ENCODE measurements at regions not wholly inside any gene's neighbourhood (a gene's known extent, or its start where the extent isn't known, plus 50 kb on each side); places are given as distances from the start of the nearest gene placed in this dataset.

DNA sequence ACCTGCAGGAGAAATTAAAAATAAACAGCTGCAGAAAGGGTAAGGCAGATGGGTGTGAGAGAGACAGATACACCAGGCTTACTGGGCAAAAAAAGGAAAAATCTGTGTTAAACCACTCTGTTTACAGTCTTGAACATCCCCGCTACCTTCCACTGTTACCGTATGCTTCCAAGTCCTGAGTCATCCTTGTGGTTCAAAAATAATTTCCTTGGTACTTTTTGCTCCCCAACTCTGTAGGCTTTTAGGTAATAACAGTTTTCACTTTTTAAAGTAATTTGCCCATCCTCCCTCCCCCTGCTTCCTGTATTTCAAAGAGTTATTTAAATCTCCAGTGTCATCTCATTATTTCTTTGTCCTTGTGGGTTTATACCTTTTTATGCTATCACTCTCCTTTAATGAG, 210.1 kb upstream of the FAT4 start:
- intact Hi-C loops (cut with micrococcal nuclease; ENCODE audit: unreplicated experiment) = no loop called here
- Histone ChIP-seq H3K79me2 (ENCODE audit: control insufficient read depth, insufficient read depth, low read length) (no peaks in the 10 kb centered on the region), H3K4me3 (no peak overlapping the region), H3K4me2 (ENCODE audit: control insufficient read depth, insufficient read depth) (no peak overlapping the region), H3K27me3 (replicated peaks in 1 of 2; ENCODE audit: control insufficient read depth in 2 of 2, insufficient read depth in 2 of 2, low read length in 1 of 2) (no peaks in the 10 kb centered on the region), H3K9ac (ENCODE audit: control insufficient read depth, insufficient read depth, low read length) (no peak overlapping the region), H3K4me1 (ENCODE audit: control insufficient read depth, insufficient read depth, low read length) (no peaks in the 10 kb centered on the region), H3K9me3 (replicated peaks; ENCODE audit: control insufficient read depth, insufficient read depth, low read length) (no peaks in the 10 kb centered on the region), H4K20me1 (ENCODE audit: control insufficient read depth, insufficient read depth) (no peaks in the 10 kb centered on the region), H2AFZ (ENCODE audit: control insufficient read depth, low read depth, low read length) (no peak overlapping the region), H3K36me3 (ENCODE audit: control insufficient read depth in 2 of 2, insufficient read depth in 2 of 2, low read length in 1 of 2) (no peaks in the 10 kb centered on the region), H3K27ac (ENCODE audit: control insufficient read depth, insufficient read depth) (no peak overlapping the region)
- ATAC-seq (no peak), DNase-seq (ENCODE audit: low read depth, low spot score) (no peak), FAIRE-seq (no peak)
- RAD21 ChIA-PET (ENCODE audit: unreplicated experiment) = no interaction called here
- SMC1A ChIA-PET (ENCODE audit: uncharacterized antibody, unreplicated experiment) = interaction anchor here (0.7 kb wide), 1 partner anchor 23 kb away, joined by 3 read pairs; no protein-coding TSS in a partner anchor
- TF ChIP-seq IKZF1 (conservative IDR thresholded peaks at IDR 0.05) = no peak
- no peak for TF ChIP-seq HCFC1 (IDR thresholded peaks at IDR 0.05; ENCODE audit: low read length)
- TF ChIP-seq NFXL1 (IDR thresholded peaks at IDR 0.05; ENCODE audit: borderline replicate concordance) = no peak
- TF ChIP-seq NR2C2 (IDR thresholded peaks at IDR 0.05; ENCODE audit: borderline replicate concordance, control insufficient read depth, insufficient read length, low read depth) = no peak
- no peak for TF ChIP-seq NFYA (IDR thresholded peaks at IDR 0.05; ENCODE audit: borderline replicate concordance, low read depth, low read length)
- TF ChIP-seq RFX5 (IDR thresholded peaks at IDR 0.05; ENCODE audit: low read depth, low read length) = no peak
- no peak for TF ChIP-seq SP1 (IDR thresholded peaks at IDR 0.05; ENCODE audit: low read depth, low read length)
- no peak for TF ChIP-seq POU2F2 (IDR thresholded peaks at IDR 0.05; ENCODE audit: borderline replicate concordance, low read depth, low read length)
- TF ChIP-seq, protein P1, sequence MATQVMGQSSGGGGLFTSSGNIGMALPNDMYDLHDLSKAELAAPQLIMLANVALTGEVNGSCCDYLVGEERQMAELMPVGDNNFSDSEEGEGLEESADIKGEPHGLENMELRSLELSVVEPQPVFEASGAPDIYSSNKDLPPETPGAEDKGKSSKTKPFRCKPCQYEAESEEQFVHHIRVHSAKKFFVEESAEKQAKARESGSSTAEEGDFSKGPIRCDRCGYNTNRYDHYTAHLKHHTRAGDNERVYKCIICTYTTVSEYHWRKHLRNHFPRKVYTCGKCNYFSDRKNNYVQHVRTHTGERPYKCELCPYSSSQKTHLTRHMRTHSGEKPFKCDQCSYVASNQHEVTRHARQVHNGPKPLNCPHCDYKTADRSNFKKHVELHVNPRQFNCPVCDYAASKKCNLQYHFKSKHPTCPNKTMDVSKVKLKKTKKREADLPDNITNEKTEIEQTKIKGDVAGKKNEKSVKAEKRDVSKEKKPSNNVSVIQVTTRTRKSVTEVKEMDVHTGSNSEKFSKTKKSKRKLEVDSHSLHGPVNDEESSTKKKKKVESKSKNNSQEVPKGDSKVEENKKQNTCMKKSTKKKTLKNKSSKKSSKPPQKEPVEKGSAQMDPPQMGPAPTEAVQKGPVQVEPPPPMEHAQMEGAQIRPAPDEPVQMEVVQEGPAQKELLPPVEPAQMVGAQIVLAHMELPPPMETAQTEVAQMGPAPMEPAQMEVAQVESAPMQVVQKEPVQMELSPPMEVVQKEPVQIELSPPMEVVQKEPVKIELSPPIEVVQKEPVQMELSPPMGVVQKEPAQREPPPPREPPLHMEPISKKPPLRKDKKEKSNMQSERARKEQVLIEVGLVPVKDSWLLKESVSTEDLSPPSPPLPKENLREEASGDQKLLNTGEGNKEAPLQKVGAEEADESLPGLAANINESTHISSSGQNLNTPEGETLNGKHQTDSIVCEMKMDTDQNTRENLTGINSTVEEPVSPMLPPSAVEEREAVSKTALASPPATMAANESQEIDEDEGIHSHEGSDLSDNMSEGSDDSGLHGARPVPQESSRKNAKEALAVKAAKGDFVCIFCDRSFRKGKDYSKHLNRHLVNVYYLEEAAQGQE (IDR thresholded peaks at IDR 0.05; ENCODE audit: low read depth, low read length) = no peak
- no peak for TF ChIP-seq MYC (IDR thresholded peaks at IDR 0.05; ENCODE audit: insufficient read depth, insufficient read length, insufficient replicate concordance, low read length, severe bottlenecking)
- TF ChIP-seq KAT2A (conservative IDR thresholded peaks at IDR 0.05; ENCODE audit: control insufficient read depth, low read depth, low read length) = no peak
- no peak for TF ChIP-seq FOS (IDR thresholded peaks at IDR 0.05; ENCODE audit: borderline replicate concordance, extremely low read depth, insufficient read length)
- TF ChIP-seq, protein P2, sequence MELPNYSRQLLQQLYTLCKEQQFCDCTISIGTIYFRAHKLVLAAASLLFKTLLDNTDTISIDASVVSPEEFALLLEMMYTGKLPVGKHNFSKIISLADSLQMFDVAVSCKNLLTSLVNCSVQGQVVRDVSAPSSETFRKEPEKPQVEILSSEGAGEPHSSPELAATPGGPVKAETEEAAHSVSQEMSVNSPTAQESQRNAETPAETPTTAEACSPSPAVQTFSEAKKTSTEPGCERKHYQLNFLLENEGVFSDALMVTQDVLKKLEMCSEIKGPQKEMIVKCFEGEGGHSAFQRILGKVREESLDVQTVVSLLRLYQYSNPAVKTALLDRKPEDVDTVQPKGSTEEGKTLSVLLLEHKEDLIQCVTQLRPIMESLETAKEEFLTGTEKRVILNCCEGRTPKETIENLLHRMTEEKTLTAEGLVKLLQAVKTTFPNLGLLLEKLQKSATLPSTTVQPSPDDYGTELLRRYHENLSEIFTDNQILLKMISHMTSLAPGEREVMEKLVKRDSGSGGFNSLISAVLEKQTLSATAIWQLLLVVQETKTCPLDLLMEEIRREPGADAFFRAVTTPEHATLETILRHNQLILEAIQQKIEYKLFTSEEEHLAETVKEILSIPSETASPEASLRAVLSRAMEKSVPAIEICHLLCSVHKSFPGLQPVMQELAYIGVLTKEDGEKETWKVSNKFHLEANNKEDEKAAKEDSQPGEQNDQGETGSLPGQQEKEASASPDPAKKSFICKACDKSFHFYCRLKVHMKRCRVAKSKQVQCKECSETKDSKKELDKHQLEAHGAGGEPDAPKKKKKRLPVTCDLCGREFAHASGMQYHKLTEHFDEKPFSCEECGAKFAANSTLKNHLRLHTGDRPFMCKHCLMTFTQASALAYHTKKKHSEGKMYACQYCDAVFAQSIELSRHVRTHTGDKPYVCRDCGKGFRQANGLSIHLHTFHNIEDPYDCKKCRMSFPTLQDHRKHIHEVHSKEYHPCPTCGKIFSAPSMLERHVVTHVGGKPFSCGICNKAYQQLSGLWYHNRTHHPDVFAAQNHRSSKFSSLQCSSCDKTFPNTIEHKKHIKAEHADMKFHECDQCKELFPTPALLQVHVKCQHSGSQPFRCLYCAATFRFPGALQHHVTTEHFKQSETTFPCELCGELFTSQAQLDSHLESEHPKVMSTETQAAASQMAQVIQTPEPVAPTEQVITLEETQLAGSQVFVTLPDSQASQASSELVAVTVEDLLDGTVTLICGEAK (IDR thresholded peaks at IDR 0.05; ENCODE audit: borderline replicate concordance) = no peak
- TF ChIP-seq TAF1 (IDR thresholded peaks at IDR 0.05; ENCODE audit: borderline replicate concordance, low read depth, low read length) = no peak
- no peak for TF ChIP-seq SPI1 (IDR thresholded peaks at IDR 0.05; ENCODE audit: borderline replicate concordance, insufficient read depth, low read depth, low read length)
- TF ChIP-seq RAD51 (IDR thresholded peaks at IDR 0.05) = no peak
- no TSS peak for BruUV-seq (replicated peaks)
- WGBS (ENCODE audit: insufficient coverage, insufficient replicate concordance, low lambda C conversion rate, missing lambda C conversion rate) = 4% methylated on average over 2 of the region's 2 CpGs
- in situ Hi-C loops (cut with MboI) = no loop called here
- CTCF ChIA-PET = no interaction called here
- POLR2A ChIA-PET = no interaction called here

Data from GM12878 (cell line).